Transverse colon (tissue), 3 donors: ENCODE measurements at regions not wholly inside any gene's neighbourhood (a gene's known extent, or its start where the extent isn't known, plus 50 kb on each side); places are given as distances from the start of the nearest gene placed in this dataset.

ENCODE experiments used
- EP300 ChIP-seq: sonication (generic); formaldehyde crosslinking; IDR thresholded peaks from one replicate; pipeline ENCODE4 v1.6.1; 2017; ENCODE audit warnings: antibody characterized with exemption, low read depth
- POLR2A ChIP-seq: fragments of 450-650 bp; IDR thresholded peaks from one replicate; pipeline ENCODE4 v1.6.1; 2016; ENCODE audit warnings: antibody characterized with exemption, mild to moderate bottlenecking, moderate library complexity
- TF ChIP-seq, protein P1 (sequence below), 5 experiments: fragments of 200-600 bp in 3 of 5; fragments of 450-650 bp in 2 of 5; sonication (generic) in 3 of 5; IDR thresholded peaks; 1 replicate in 2 of 5; 2 replicates in 3 of 5; pipeline ENCODE4 v1.5.1; 2016 to 2017; ENCODE audit warnings: antibody characterized with exemption in 5 of 5, inconsistent platforms in 3 of 5, mild to moderate bottlenecking in 2 of 5, moderate library complexity in 1 of 5

DNA sequence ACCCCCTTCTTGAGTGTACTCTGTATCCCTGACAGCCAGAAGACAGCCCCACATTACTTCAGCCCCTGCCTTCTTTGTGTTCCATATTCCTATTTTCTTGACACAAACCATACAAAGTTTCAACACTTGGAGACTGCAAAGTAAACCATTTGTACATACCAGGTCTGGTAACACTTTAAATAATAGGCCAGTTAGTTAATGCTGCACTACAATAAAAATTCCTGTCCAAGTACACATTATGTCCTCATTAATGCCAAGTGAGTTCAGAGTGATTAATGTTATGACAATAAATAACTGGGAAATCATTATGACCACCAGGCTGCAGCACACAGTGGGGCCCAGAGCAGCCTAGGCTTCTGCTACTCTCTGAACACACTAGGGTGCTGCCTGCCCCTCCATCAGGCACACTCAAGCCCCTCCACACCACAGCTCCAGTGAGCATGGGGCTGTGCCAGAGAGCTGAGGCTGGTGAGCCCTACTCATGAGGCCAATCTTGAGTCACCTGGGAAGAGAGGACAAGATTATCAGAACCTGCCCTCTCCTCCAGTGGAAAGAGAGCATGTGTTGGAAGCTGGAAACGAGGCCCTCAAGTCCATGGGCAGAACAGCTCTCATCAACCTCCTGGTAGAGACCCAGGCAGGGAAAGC lies 138.7 kb downstream of the TTC32 start:
- no peak for TF ChIP-seq POLR2A
- TF ChIP-seq EP300, result no peak
- TF ChIP-seq, protein P1, sequence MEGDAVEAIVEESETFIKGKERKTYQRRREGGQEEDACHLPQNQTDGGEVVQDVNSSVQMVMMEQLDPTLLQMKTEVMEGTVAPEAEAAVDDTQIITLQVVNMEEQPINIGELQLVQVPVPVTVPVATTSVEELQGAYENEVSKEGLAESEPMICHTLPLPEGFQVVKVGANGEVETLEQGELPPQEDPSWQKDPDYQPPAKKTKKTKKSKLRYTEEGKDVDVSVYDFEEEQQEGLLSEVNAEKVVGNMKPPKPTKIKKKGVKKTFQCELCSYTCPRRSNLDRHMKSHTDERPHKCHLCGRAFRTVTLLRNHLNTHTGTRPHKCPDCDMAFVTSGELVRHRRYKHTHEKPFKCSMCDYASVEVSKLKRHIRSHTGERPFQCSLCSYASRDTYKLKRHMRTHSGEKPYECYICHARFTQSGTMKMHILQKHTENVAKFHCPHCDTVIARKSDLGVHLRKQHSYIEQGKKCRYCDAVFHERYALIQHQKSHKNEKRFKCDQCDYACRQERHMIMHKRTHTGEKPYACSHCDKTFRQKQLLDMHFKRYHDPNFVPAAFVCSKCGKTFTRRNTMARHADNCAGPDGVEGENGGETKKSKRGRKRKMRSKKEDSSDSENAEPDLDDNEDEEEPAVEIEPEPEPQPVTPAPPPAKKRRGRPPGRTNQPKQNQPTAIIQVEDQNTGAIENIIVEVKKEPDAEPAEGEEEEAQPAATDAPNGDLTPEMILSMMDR (IDR thresholded peaks at IDR 0.05), result no peak
